Natural killer cell (primary cell): ENCODE measurements at regions not wholly inside any gene's neighbourhood (a gene's known extent, or its start where the extent isn't known, plus 50 kb on each side); places are given as distances from the start of the nearest gene placed in this dataset.

Experiments used
- ATAC-seq, 3 donors: fragments of 150-1000 bp in 2 of 3; fragments of 200-7000 bp in 1 of 3; cut with Tn5 transposase; 1 replicate in 1 of 3; 2 replicates in 2 of 3; pipeline ENCODE4 v1.10.0; 2021; ENCODE audit warnings: mild to moderate bottlenecking in 2 of 3, moderate library complexity in 2 of 3
- DNase-seq, 2 donors: peaks; one replicate each; pipeline versions ENCODE4 v3.0.0 to v3.0.0-alpha.2; 2013 to 2021; ENCODE audit warnings: mixed read lengths in 1 of 2
- H3K27ac ChIP-seq: one replicate; pipeline ENCODE4 v1.5.1; 2013; ENCODE audit warnings: mild to moderate bottlenecking, low read length
- H3K27me3 ChIP-seq: one replicate; pipeline ENCODE4 v1.6.1; 2013; ENCODE audit warnings: low read length; ENCODE audit not compliant: control insufficient read depth, insufficient read depth
- H3K36me3 ChIP-seq: one replicate; pipeline ENCODE4 v1.6.1; 2013; ENCODE audit warnings: low read length; ENCODE audit not compliant: control insufficient read depth, insufficient read depth
- H3K4me1 ChIP-seq: one replicate; pipeline ENCODE4 v1.6.1; 2013; ENCODE audit warnings: low read length; ENCODE audit not compliant: control insufficient read depth, insufficient read depth
- H3K4me3 ChIP-seq: one replicate; pipeline ENCODE4 v1.5.1; 2013; ENCODE audit warnings: low read length
- H3K9me3 ChIP-seq: one replicate; pipeline ENCODE4 v1.6.1; 2013; ENCODE audit warnings: low read length; ENCODE audit not compliant: control insufficient read depth, insufficient read depth
- H3K27ac Mint-ChIP-seq, 2 donors: one replicate each; pipeline ENCODE4 v1.8.0; 2022; ENCODE audit warnings: mild to moderate bottlenecking in 2 of 2, mixed read lengths in 2 of 2, moderate library complexity in 1 of 2
- H3K27me3 Mint-ChIP-seq, 2 donors: one replicate each; pipeline ENCODE4 v1.8.0; 2022; ENCODE audit warnings: low read depth in 2 of 2, mixed read lengths in 2 of 2
- H3K36me3 Mint-ChIP-seq: one replicate; pipeline ENCODE4 v1.8.0; 2022; ENCODE audit warnings: mixed read lengths
- H3K4me1 Mint-ChIP-seq, 2 donors: one replicate each; pipeline ENCODE4 v1.8.0; 2022; ENCODE audit warnings: mixed read lengths in 2 of 2
- H3K4me3 Mint-ChIP-seq: one replicate; pipeline ENCODE4 v1.8.0; 2022; ENCODE audit warnings: mild to moderate bottlenecking, moderate library complexity, mixed read lengths
- H3K9me3 Mint-ChIP-seq, 2 donors: one replicate each; pipeline ENCODE4 v1.8.0; 2022; ENCODE audit warnings: mixed read lengths in 2 of 2
- WGBS: methylation state at CpG from one replicate; pipeline ENCODE4 v1.1.7; 2013; ENCODE audit warnings: missing lambda C conversion rate; ENCODE audit not compliant: insufficient coverage; 5-methylcytosine and 5-hydroxymethylcytosine counted together
- intact Hi-C: fragments of 100-400 bp; cut with micrococcal nuclease; formaldehyde crosslinking; loops from one replicate; pipeline ENCODE4 v1.14.2; 2022
- TF ChIP-seq, protein P1 (sequence below): fragments of 200-600 bp; IDR thresholded peaks from one replicate; pipeline ENCODE4 v1.8.0; 2022; ENCODE audit warnings: antibody characterized with exemption

DNA sequence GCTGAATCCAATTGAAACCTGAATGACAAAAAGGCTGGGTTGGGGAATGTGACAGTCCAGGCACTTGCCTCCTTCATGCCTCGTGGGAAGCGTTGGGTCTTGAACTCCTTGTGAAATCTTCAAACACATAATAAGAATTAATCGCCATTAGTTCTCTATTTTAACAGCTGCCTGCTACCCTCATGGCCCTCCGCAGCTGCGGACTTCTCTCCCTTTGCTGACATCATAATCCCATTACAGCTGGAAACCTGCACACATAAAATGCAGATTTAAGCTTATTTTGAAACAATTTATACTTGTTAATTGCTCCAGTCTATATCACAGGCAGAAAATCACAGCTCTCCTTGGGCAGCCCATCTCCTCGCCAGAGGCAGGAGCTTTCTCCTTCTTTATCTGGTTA is 403.0 kb upstream of the MKI67 start:
- intact Hi-C loops = no loop called here
- ATAC-seq (no peak), DNase-seq (no peak)
- WGBS = 78% methylated on average over 6 of the region's 6 CpGs
- Mint-ChIP-seq H3K4me3 (no peak overlapping the region), H3K27me3 (peaks cover 10 to 11% of the 10 kb centered on the region in 2 donors), H3K4me1 (no peaks in the 10 kb centered on the region), H3K27ac (no peak overlapping the region), H3K36me3 (no peaks in the 10 kb centered on the region), H3K9me3 (no peaks in the 10 kb centered on the region)
- H3K36me3 ChIP-seq = no peaks in the 10 kb centered on the region
- H3K27me3 ChIP-seq = no peaks in the 10 kb centered on the region
- H3K4me1 ChIP-seq = no peaks in the 10 kb centered on the region
- H3K27ac ChIP-seq = no peak overlapping the region
- H3K9me3 ChIP-seq = no peaks in the 10 kb centered on the region
- no peak overlapping the region for H3K4me3 ChIP-seq
- TF ChIP-seq, protein P1, sequence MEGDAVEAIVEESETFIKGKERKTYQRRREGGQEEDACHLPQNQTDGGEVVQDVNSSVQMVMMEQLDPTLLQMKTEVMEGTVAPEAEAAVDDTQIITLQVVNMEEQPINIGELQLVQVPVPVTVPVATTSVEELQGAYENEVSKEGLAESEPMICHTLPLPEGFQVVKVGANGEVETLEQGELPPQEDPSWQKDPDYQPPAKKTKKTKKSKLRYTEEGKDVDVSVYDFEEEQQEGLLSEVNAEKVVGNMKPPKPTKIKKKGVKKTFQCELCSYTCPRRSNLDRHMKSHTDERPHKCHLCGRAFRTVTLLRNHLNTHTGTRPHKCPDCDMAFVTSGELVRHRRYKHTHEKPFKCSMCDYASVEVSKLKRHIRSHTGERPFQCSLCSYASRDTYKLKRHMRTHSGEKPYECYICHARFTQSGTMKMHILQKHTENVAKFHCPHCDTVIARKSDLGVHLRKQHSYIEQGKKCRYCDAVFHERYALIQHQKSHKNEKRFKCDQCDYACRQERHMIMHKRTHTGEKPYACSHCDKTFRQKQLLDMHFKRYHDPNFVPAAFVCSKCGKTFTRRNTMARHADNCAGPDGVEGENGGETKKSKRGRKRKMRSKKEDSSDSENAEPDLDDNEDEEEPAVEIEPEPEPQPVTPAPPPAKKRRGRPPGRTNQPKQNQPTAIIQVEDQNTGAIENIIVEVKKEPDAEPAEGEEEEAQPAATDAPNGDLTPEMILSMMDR = no peak

DNA sequence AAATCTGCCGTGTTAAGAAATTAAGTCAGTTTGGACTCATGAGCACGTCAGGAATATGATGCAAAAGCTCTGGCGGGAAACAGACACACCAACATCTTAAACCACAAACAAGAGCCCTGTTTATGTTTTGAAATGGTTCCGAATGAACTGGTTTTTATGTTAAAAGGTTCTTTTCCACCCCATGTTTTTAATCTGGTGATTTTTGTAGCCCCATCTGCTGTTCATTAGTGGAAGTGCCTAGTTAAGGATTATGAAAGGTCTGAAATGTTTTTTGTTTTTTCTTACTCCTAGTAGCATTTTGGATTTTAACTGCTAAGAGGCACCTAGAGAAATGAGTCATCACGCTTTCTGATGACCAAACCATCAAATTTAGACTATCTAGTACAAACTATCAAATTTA is 404.1 kb upstream of the MKI67 start:
- Mint-ChIP-seq H3K9me3 (no peaks in the 10 kb centered on the region), H3K4me3 (no peak overlapping the region), H3K4me1 (no peaks in the 10 kb centered on the region), H3K36me3 (no peaks in the 10 kb centered on the region), H3K27ac (no peak overlapping the region), H3K27me3 (peaks cover 10 to 11% of the 10 kb centered on the region in 2 donors)
- TF ChIP-seq, protein P1 = no peak
- no peaks in the 10 kb centered on the region for H3K4me1 ChIP-seq
- H3K27ac ChIP-seq = no peak overlapping the region
- no peaks in the 10 kb centered on the region for H3K36me3 ChIP-seq
- ATAC-seq = no peak
- WGBS = 69% methylated on average over 3 of the region's 5 CpGs
- H3K27me3 ChIP-seq = peaks cover 2% of the 10 kb centered on the region
- DNase-seq = no peak
- H3K9me3 ChIP-seq = no peaks in the 10 kb centered on the region
- H3K4me3 ChIP-seq = no peak overlapping the region
- intact Hi-C loops = no loop called here

DNA sequence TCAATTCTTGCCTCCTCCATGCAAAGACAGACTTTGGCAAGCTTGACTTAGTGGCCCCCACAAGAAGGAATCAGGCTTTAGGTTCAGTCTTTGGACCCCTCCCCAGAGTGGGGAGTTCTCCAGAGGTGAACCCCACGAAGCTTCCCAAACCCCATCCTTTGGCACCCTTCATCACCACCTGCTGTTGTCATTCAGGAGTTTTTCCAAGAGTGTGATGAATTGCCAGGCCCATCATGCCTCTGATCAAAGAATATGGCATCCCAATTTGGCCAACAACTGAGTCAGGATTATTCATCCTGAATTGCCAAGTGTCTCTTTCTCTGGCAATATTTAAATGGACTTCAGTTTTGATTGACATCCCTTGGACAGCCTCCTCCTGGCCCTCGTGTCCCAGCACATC is 404.7 kb upstream of the MKI67 start:
- no peak overlapping the region for H3K4me3 ChIP-seq
- no peaks in the 10 kb centered on the region for H3K9me3 ChIP-seq
- no peaks in the 10 kb centered on the region for H3K36me3 Mint-ChIP-seq
- no peak overlapping the region for H3K4me3 Mint-ChIP-seq
- TF ChIP-seq, protein P1 = no peak
- H3K27ac Mint-ChIP-seq = no peak overlapping the region
- no peaks in the 10 kb centered on the region for H3K4me1 ChIP-seq
- H3K9me3 Mint-ChIP-seq = no peaks in the 10 kb centered on the region
- WGBS = 62% methylated on average over 2 of the region's 2 CpGs
- no peak overlapping the region for H3K27ac ChIP-seq
- H3K27me3 ChIP-seq = peaks cover 2% of the 10 kb centered on the region
- intact Hi-C loops = no loop called here
- no peaks in the 10 kb centered on the region for H3K36me3 ChIP-seq
- no peak for DNase-seq
- H3K4me1 Mint-ChIP-seq = no peaks in the 10 kb centered on the region
- no peak for ATAC-seq
- H3K27me3 Mint-ChIP-seq = peaks cover 10 to 12% of the 10 kb centered on the region in 2 donors

DNA sequence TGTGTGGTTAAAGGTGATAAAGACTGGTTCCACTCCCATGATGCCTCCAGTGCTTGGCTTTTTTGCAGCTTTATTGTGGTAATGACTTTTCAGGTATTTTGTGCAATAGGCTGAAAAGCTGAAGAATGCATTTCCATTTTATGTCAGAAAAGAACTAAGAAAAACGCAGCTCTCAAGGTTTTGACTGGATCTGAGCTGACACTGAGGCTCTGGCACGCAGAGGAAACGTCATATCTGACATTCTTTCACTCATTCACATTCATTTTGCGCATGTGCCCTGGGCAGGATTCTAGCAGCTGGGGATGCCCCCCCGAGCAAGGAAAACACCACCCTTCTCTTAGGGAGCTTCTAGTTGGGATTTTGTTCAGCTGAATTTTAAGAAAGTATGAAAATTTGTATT is 408.5 kb upstream of the MKI67 start:
- intact Hi-C loops = no loop called here
- ATAC-seq = no peak
- WGBS = 62% methylated on average over 3 of the region's 5 CpGs

More for the DNA sequence above, 408.5 kb upstream of the MKI67 start:
- Mint-ChIP-seq H3K27me3 (peaks cover 23 to 27% of the 10 kb centered on the region in 2 donors), H3K4me1 (no peaks in the 10 kb centered on the region), H3K36me3 (no peaks in the 10 kb centered on the region), H3K4me3 (no peak overlapping the region), H3K9me3 (no peaks in the 10 kb centered on the region), H3K27ac (no peak overlapping the region)
- Histone ChIP-seq H3K9me3 (no peaks in the 10 kb centered on the region), H3K27ac (no peak overlapping the region), H3K27me3 (peaks cover 7% of the 10 kb centered on the region), H3K4me3 (no peak overlapping the region), H3K4me1 (no peaks in the 10 kb centered on the region), H3K36me3 (no peaks in the 10 kb centered on the region)
- TF ChIP-seq, protein P1 = no peak
- DNase-seq = no peak
